ENCODE measurements at regions not wholly inside any gene's neighbourhood (a gene's known extent, or its start where the extent isn't known, plus 50 kb on each side); places are given as distances from the start of the nearest gene placed in this dataset.

DNA sequence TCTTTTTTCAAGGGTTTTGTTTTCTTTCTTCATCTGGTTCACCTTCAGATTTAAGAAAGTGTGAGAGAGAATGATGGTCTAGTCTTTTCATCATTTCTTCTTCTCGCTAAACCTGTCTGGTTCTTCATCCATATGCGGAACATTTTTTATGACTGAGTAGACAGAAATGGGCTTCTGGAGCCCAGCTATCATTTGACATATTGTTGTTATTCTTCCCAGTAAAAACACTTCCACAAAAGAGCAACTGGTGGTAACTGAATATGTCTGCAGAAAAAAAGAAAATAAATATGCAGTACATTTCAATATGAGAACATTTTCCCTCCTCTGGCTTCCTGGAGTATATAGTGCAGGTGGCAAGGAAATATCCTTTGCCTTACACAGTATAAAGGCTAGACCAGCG is 209.5 kb downstream of the JCAD start:
- DNase-seq: no peak

DNA sequence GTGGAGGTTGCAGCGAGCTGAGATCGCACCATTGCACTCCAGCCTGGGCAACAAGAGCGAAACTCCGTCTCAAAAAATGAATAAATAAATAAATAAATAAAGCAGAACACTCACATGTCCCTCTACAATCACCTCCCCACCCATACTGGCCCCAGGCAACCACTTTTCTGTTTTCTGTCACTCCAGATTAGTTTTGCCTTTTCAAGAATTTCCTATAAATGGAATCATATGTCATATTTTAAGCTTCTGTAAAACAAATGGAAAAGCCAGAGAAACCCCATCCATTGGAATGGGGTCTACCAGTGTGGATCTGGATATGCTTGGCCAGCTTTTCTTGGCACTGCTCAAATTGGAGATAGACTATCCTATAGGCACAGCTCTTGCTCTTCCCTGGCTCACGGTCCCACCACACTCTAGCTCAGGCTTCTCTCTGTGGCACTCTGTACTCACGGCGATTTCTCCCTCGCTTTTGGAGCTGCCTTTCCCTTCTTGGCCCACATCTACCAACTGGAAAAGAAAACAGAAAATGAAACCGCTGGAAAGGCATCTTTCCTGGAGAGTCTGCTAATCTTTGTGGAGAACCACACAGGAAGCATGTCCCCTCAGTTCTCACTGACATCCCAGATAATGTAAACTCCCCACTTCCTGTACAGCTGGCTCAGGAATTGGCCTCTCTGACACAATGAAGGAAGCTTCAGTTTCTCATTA is 210.1 kb downstream of the JCAD start:
- DNase-seq: no peak

DNA sequence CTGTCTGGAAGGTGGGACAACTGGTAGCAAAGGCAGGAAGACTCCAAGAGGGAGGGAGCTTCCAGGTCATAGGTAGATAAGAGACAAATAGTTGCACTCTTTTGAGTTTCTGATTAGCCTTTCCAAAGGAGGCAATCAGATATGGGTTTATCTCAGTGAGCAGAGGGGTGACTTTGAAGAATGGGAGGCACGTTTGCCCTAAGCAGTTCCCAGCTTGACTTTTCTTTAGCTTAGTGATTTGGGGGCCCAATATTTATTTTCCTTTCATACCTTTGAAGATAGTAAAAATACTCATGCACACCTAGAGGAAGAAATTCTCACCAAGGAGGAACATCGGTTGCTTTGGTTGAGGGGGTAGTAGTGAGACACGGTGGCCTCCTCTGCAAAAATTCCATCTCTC is 212.1 kb upstream of the SVIL start:
- no peak for DNase-seq

DNA sequence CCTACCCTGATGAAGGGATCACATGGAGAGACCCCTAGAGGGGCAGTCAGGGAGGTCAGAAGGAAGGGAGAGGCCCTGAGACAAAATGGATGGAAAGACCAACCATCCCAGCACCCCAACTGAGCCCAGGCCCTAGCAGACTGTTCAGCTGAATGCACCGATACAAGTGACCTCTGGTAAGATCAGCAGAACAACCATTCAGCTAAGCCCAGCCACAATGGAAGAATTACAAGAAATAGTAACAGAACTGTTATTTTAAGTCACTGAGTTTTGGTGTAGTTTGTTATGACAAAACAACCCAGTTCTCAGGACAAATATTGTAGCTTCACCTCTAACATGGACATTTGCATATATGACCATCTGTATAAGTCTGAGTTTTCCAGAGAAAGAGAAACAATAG is 210.4 kb upstream of the SVIL start:
- no peak for DNase-seq

DNA sequence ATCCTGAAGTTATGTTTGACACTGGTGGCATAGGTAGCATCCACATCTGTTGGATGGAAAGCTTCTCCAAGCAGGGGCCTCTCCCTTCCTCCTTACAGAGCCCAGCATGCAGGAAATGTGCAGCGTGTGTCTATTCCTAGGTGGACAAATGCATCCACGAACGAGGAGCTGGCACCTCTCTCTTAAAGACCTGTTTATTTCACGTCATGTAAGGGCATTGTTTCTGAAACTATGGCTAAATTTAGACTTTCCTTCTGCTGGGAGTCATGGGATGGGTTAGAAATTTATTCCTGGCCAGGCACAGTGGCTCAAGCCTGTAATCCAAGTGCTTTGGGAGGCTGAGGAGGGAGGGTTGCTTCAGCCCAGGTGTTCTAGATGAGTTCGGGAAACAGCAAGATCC is 208.4 kb upstream of the SVIL start:
- DNase-seq: no peak

DNA sequence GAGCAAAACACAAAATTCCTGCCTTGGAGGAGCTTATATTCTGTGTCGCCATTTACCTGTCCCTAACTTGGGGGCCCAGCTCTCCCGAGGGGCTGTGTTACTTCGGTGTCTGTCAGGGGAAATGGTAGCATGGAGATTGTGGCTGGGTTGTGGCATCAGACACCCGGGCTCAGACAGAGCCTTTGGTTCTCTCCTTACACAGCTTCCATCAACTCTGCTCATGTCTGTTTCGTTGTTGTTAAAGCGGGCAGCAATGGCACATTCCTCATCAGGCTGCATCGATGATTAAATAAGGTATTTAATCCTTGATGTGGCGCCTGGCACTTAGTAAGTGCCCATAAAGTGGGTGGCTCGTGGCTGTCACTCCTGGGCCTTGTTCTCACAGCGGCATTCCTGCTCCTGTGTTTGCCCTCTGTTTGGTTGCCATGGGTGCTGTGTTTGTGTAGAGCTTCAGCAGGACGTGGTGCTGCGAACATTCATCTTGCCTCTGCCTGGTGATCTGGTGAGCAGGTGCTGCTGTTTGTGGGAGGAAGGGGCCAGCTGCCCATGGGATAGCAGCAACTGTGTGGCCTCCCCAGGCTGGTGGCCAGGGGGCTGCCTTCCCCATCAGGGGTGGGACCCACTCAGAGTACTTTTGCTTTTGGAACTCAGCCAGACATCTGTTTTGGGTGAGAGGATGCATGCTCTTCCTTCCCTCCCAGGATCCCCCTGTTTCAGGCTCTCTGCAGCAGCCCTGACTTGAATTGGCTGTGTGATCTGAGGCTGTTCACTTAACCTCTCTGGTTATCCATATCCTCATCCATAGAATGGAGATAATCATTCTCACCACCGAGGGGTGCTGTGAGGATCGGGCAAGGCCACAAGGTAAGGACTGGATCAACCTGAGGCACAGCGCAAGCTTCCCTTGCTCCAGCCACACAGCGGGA is 207.2 kb upstream of the SVIL start:
- peak; percentile 80 for DNase-seq

DNA sequence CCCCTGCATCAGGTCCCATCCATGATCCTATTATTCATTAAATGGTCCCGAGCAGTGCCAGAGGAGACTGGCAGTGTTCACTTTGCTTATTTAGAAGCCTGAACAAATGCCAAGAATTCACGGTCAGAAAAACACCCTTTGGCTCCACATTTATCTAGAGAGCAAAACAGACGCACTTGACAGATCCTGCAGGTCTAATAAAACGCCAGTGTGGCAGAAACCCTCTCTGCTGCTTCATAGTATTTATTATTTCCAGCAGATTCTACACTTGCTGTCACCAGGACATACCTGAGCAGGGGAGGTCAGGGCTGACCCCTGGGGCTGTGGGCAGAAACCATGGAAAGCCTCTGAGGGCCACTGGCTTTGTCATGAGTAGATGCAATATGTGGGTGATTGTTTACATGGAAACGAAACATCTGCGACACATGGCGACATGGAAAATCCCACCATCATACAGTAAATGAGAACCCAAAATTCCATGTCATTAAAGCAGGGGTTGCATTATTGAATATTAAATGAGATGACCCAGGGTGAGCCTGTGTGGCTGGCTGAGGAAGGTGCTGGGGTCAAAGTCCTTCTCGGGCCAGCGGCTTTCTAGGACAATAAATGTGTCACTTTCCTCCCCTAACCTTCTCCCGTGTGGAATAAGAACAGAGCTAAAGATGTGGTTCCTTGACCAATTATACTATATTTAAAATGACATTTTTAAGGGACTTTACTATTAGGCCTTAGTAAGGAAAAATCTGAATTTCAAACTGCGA is 205.9 kb upstream of the SVIL start:
- DNase-seq: no peak

DNA sequence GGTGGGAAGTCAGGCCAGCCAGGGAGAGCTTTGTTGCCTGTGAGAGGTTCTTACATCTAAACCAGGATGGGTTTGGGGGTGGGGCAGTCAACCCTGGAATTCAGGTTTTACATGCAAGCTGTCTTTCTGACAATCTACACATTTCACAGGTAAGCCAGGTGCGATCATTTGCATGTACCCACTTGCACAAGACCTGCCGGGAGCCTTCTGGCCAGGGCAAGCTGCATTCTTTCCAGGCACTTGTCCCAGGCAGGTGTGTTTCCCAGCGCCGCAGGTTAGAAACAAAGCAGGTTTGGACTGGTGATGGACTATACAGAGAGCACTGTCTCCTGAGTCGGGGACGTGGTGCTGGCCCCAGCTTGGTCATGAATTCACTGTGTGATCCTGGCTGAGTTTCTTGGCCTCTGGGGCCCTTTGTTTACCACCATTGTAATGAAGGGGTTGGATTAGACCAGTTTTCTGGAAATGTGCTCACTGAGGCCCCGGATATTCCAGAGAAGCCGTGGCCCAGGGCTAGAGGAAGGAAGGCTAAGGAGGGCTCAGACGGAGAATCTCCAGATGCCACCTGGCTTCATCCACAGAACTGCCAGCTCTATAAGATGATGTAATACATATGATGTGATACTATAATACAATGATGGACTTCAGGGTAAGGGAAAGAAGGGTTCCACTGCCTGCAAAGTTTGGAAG is 205.2 kb upstream of the SVIL start:
- DNase-seq: no peak

DNA sequence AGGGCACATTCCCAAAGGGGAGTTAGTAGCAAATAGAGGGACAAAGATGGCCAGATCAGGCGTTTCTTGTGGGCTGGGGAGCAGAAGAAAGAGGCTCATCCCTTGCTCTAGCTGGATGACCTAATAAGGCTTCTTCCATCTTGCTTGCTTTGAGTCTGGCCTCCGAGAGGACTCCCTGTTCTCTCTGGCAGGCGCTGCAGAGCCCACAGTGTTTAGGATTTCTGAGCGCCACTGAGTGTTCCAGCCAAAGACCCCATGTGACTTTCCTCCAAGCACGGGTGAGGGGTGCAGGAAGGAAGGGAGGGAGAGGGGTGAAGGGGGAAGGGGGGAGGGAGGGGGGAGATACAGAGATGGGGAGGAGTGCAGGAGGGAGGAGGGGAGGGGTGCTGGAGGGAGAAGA is 203.8 kb upstream of the SVIL start:
- DNase-seq: no peak

DNA sequence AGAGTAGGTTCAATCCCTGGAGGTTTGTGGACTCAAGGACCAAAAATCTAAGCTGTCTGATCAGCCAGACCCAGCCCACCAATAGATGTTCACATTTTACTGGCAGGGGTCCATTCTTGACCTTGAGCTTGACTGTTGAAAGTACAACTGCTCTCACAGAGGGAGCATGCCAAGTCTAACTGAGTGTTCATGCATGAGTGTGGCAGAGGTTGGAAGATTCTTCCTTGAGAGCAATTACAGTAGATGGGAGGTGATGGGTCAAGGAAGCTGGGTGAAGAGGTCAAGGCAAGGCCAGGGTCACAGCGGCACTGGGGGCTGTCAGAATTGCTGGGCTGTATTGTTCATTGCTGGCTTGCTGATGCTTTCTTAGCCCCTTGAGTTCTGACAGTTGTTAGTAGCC is 202.8 kb upstream of the SVIL start:
- no peak for DNase-seq

DNA sequence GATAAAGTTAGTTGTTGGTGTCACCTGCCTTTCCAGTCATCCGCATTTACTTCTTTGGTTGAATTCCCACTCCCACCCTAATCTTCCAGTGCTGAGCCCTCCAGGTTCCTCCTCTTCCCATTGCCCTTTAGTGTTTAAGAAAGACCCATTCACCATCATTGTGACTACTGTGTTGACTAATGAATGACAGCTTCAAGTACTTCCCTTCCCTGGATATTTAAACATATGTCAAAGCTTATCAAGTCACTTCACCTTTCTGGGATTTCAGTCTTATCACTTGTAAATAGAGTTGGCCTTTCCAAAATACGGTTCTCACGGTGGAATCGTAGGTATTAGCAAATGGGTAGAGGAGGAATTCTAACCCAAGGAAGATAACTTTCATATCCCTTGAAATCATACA is 201.6 kb upstream of the SVIL start:
- no peak for DNase-seq

DNA sequence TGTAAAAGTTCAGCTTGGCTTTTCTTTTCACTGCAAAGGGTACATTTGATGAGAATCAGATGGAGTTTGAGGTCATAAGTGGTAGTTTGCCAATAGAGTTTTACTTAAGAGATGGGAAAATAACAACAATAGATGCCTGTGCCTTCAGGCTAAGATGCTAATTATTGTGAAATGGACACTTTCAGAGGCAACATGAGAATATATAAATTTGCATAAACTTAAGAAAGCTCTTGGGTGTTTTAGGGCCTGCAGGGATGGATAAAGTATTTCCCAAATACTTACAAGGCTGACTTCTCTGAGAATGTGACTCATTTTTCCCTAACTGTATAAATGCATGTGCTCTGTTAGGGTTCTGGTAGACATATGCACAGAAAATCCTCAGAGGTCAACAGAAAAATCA is 200.3 kb upstream of the SVIL start:
- DNase-seq: no peak

DNA sequence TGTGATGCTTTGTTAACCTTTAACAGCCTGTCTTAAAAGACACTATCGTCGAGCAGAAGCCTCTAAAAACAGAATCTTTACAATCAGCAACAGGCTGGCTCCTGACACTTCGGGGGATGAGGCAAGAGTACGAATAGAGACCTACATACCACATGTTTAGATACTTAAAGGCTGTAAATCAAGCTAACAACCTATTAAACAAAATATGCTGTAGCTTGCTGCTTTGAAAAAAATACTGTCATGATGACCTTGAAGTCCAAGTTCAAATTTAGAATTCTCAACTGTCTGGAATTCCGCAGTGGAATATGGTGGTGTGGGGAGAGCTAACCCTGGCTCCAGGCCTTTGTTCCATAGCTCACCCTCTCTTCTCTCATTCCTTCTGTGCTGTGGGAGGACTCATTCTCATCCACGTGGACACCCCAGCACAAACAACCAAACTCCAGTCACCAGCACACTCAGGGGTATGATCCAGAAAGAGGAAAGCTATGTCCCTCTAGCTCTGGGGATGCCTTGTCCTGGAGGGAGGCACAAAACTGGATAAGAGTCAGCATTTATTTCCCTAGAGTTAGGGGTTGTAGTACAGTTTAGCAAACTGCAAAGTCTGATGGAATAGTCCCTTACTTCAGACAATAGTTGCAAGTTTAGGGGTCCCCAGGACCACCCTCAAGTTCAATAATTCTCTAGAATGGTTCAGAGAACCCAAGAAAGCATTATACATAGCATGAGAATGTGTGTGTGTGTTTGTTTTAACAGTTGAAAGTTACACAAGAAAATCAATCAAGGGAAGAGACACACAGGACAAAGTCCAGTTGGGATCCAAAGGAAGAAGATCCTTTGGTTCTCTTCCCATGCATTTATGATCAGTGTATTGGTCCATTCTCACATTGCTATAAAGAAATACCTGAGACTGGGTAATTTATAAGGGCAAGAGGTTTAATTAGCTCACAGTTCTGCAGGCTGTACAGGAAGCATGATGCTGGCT is 196.1 kb upstream of the SVIL start:
- no peak for DNase-seq

DNA sequence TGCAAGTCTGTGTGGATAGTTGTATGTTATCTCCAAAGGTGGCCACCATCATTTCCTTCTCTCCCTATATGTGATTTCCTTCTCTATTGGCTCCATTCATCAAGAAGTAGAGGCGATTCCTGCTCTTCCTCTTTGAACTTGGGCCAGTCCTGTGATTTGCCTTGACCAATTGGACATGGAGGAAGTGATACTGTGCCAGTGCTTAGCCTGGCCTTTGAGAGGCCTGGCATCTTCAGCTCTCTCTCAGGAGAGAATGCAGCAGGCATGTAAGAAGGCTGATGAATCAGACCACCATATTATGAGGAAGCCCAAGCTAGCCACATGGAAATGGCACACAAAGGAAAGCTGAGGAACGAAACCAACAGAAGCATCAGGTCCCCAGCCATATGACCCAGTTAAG is 195.0 kb upstream of the SVIL start:
- no peak for DNase-seq

DNA sequence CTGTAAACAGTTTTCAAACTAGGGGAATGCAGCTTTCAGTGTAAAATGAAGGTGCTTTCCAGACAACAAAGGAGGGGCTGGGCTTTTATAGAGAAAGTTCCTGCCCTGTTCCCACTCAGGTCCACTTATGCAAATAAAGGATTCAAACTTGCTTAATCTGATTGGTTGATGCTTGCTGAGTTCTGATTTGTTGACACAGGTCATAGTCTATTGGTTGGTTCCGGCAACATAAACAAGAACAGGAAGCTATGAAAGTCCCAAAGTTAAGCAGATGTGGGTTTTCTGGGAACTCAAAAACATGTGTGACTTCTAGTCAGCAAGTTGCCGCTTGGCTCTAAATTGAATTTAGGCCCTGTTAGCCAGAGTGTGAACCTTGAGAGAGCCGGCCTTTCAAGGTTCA is 194.2 kb upstream of the SVIL start:
- no peak for DNase-seq

DNA sequence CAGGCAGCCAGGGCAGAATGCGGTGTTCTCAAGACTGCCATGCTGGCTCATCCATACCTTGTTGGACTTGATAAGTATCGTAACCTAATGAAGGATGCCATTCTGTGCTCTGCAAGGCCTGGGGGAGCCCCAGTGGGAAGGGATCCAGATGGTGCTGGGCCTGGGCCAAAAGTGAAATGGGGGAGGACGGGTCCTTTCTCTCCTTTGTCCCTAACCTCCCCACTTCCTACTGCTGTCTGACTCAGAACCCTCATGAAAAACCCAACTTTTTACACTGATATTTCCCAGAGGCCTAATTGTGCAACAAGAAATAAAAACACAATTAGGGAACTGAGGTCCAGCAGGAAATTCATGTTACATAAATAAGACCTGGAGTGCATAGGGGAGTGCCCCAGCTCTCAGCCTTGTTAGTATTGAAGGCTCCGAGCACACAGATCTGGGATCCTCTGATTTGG is 193.7 kb upstream of the SVIL start:
- DNase-seq: no peak

DNA sequence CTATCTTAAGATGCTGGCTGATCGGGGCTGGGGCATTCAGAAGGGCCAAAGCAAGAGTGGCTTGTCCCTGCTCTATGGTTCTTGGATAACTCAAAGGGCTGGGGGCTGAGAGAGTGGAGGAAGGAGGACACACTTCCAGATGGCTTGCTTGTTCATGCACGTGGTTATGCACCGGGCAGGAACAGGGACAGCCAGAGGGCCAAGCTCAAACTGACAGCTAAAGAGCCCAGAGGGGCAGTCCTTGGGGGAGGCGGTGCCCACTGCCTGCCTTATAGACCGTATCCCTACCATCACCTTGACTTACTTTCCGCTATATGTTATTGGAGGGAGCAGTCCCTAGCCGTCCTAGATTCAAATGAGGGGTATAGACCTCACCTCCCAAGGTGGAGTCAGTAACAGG is 192.7 kb upstream of the SVIL start:
- DNase-seq: no peak

DNA sequence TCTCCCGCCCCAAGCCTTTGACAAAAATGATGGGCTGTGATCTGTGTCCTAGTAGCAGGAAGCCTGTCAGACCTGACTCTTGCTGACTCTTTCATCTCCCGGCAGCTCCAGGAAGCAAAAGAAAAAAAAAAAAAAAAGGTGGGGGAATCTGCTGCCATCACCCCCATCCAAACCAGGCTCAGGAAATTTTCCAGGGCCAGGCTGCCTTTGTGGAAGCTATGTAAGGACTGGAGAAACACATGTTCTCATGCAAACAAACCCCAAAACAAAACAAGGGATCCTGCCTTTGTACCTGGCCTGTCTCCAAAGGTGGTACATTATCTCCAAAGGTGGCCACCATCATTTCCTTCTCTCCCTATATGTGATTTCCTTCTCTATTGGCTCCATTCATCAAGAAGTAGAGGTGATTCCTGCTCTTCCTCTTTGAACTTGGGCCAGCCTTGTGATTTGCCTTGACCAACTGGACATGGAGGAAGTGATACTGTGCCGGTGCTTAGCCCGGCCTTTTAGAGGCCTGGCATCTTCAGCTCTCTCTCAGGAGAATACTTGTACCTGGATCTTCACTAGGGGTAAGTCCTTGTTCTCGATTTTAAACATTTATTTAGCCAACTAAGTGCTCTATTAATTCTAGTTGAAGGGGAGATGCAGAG is 192.2 kb upstream of the SVIL start:
- DNase-seq: no peak

DNA sequence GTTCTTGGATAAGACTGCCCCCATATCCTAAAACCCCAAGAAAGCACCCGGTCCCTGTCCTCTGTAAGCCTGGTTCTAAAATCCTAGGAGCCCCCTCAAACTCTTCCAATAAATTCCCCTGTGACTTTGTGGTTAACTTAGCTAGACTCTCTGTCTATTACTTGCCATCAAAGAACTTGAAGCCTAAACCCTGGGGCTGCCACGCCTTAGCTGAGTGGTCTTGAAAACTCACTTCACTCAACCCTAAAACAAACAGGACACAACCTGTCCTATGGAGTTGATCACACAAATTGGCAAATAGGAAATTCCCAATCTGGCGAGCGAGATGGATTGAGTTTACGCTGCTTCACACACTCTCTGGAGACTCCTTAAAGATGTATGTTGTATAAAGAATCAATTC is 191.4 kb upstream of the SVIL start:
- DNase-seq: no peak

DNA sequence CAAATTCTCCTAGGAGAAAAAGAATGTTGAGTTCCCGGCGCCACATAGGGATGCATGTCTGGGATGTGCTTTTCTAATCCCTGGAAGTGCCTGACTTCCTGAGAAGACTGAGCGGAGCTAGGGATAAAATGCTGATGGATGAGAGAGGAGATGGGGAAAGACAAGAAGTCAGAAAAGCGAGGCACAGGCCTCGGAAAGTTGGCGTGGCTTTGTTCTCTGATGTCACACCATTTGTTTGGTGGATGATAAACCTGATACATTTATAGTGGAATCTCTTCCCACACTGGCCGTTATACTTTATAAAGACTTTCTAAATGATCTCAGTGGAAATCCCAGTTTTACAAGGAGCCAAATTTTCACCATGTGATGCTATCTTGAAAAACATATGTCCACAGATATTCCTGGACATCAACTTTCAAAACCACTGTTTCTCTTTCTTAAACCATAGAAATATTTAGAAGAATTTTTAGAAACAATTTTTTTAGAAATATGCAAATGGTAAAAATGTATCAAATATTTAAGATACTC is 188.8 kb upstream of the SVIL start:
- no peak for DNase-seq

DNA sequence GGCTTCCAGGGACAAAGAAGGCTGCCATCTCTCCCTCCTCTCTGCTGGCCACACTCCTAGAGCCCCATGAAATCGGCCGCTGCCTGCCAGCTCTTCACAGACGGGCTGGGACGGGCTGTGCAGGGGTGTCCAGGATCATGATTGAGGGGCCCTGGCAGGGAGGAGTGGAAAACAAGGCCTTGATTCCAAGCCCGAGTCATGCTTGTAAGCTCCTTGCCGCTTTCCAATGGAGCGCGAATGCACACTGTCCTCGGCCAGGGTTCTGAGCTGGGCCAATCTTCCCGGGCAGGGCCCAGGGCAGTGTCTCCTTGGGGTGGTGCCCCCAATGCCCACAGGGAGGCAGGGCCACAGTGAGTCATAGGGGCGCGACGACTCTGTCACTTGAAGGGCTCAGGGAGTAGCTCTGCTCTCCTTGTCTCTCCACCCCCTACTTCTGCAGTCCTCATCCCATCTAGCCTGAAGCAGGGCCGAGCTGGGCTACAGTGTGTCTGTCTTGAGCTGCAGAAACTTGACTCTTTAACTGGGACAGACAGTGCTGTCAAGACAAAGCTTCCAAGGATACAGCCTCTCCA is 186.2 kb upstream of the SVIL start:
- DNase-seq: no peak
